Endothelial cell of umbilical vein (primary cell): ENCODE measurements at regions not wholly inside any gene's neighbourhood (a gene's known extent, or its start where the extent isn't known, plus 50 kb on each side); places are given as distances from the start of the nearest gene placed in this dataset.

ENCODE experiments used
- JUN ChIP-seq: IDR thresholded peaks from 2 replicates; pipeline ENCODE4 v1.6.1; 2011; ENCODE audit warnings: borderline replicate concordance, low read depth; ENCODE audit not compliant: insufficient read length, insufficient read depth
- POLR2A ChIP-seq: IDR thresholded peaks from 2 replicates; pipeline ENCODE4 v1.6.1; 2012; ENCODE audit warnings: low read depth, mild to moderate bottlenecking, control low read depth, low read length

DNA sequence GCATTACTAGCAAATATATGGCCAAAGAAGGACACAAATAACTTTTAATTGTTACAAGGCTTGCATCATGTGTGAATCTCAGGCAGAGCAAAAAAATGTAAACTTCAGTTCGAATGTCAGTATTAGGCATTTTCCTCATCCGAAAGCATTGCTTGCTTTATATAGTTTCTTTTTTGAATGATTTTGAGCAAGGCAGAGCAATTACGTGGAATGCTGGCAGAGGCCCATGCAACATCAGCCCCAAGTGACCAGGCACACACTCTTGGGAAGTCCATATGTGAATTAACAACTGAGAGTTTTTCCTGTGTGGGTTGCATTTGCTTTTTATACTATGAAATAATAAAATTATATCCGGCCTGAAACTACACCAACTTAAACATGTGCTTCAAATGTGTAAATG lies 274.8 kb downstream of the PTPRC start:
- TF ChIP-seq JUN (no peak), POLR2A (no peak)
